Mesenchymal stem cell (in vitro differentiated cells and primary cell): ENCODE measurements at regions not wholly inside any gene's neighbourhood (a gene's known extent, or its start where the extent isn't known, plus 50 kb on each side); places are given as distances from the start of the nearest gene placed in this dataset.

Source experiments
- DNase-seq: peaks from one replicate; pipeline ENCODE4 v3.0.0-alpha.2; 2013
- H2AFZ ChIP-seq: one replicate; pipeline ENCODE4 v1.6.1; 2013; ENCODE audit warnings: low read depth, mild to moderate bottlenecking, control low read depth, inconsistent platforms, low read length, moderate library complexity
- H2AK5ac ChIP-seq: 2 replicates; pipeline ENCODE4 v1.6.1; 2013; ENCODE audit warnings: low read length, moderate library complexity, mild to moderate bottlenecking, inconsistent platforms; ENCODE audit not compliant: severe bottlenecking
- H2BK120ac ChIP-seq: one replicate; pipeline ENCODE4 v1.6.1; 2013; ENCODE audit warnings: low read depth, mild to moderate bottlenecking, inconsistent platforms, low read length, moderate library complexity
- H2BK12ac ChIP-seq, 2 experiments: one replicate each; pipeline ENCODE4 v1.6.1; 2013; ENCODE audit warnings: inconsistent platforms in 2 of 2, low read length in 2 of 2, mild to moderate bottlenecking in 2 of 2, moderate library complexity in 2 of 2, control low read depth in 1 of 2
- H2BK15ac ChIP-seq: one replicate; pipeline ENCODE4 v1.6.1; 2013; ENCODE audit warnings: mild to moderate bottlenecking, low read depth, inconsistent platforms; ENCODE audit not compliant: poor library complexity, severe bottlenecking
- H2BK5ac ChIP-seq: 2 replicates; pipeline ENCODE4 v1.6.1; 2013; ENCODE audit warnings: low read depth, mild to moderate bottlenecking, low read length, control low read depth, inconsistent platforms; ENCODE audit not compliant: poor library complexity, severe bottlenecking
- H3K14ac ChIP-seq, 2 experiments: one replicate each; pipeline ENCODE4 v1.6.1; 2013; ENCODE audit warnings: inconsistent platforms in 2 of 2, low read length in 2 of 2, control low read depth in 1 of 2, mild to moderate bottlenecking in 1 of 2, moderate library complexity in 1 of 2
- H3K18ac ChIP-seq, 2 experiments: one replicate each; pipeline ENCODE4 v1.6.1; 2013; ENCODE audit warnings: inconsistent platforms in 2 of 2, low read length in 2 of 2, control low read depth in 1 of 2, low read depth in 1 of 2, mild to moderate bottlenecking in 1 of 2
- H3K23ac ChIP-seq, 2 experiments: one replicate each; pipeline ENCODE4 v1.6.1; 2013; ENCODE audit warnings: inconsistent platforms in 2 of 2, low read length in 2 of 2, mild to moderate bottlenecking in 2 of 2, moderate library complexity in 2 of 2, control low read depth in 1 of 2
- H3K27ac ChIP-seq: 2 replicates; pipeline ENCODE4 v1.5.1; 2013; ENCODE audit warnings: mild to moderate bottlenecking, moderate library complexity, low read length, control low read depth, inconsistent platforms; ENCODE audit not compliant: poor library complexity, severe bottlenecking
- H3K27me3 ChIP-seq, 2 experiments: 2 replicates each; pipeline versions ENCODE4 v1.6.1 to v1.7.0; 2013; ENCODE audit warnings: low read length in 2 of 2, mild to moderate bottlenecking in 2 of 2, moderate library complexity in 2 of 2, control low read depth in 1 of 2, inconsistent platforms in 1 of 2; ENCODE audit not compliant: control insufficient read depth in 1 of 2, insufficient read depth in 1 of 2
- H3K36me3 ChIP-seq, 2 experiments: 2 replicates each; pipeline versions ENCODE4 v1.6.1 to v1.7.0; 2013; ENCODE audit warnings: low read length in 2 of 2, control low read depth in 1 of 2, inconsistent platforms in 1 of 2, low read depth in 1 of 2, mild to moderate bottlenecking in 1 of 2; ENCODE audit not compliant: insufficient read depth in 2 of 2, control insufficient read depth in 1 of 2
- H3K4ac ChIP-seq, 2 experiments: one replicate each; pipeline ENCODE4 v1.6.1; 2013; ENCODE audit warnings: inconsistent platforms in 2 of 2, low read length in 2 of 2, mild to moderate bottlenecking in 2 of 2, moderate library complexity in 2 of 2, control low read depth in 1 of 2, low read depth in 1 of 2
- H3K4me1 ChIP-seq: 2 replicates; pipeline ENCODE4 v1.6.1; 2013; ENCODE audit warnings: low read depth, low read length, control low read depth; ENCODE audit not compliant: control insufficient read depth, insufficient read depth
- H3K4me2 ChIP-seq: 2 replicates; pipeline ENCODE4 v1.6.1; 2013; ENCODE audit warnings: low read length, mild to moderate bottlenecking, inconsistent platforms; ENCODE audit not compliant: poor library complexity, severe bottlenecking
- H3K4me3 ChIP-seq, 2 experiments: 2 replicates each; pipeline versions ENCODE4 v1.5.1 to v1.7.0; 2013; ENCODE audit warnings: low read length in 2 of 2, mild to moderate bottlenecking in 2 of 2, control low read depth in 1 of 2, low read depth in 1 of 2; ENCODE audit not compliant: insufficient read depth in 1 of 2
- H3K79me1 ChIP-seq: replicated peaks from 2 replicates; pipeline ENCODE4 v1.6.1; 2013; ENCODE audit warnings: mild to moderate bottlenecking, control low read depth, low read length, inconsistent platforms; ENCODE audit not compliant: poor library complexity, severe bottlenecking
- H3K9ac ChIP-seq: 2 replicates; pipeline ENCODE4 v1.7.0; 2013; ENCODE audit warnings: mild to moderate bottlenecking, low read length, moderate library complexity
- H3K9me3 ChIP-seq: 2 replicates; pipeline ENCODE4 v1.7.0; 2013; ENCODE audit warnings: mild to moderate bottlenecking, low read length; ENCODE audit not compliant: control insufficient read depth
- H4K8ac ChIP-seq: one replicate; pipeline ENCODE4 v1.6.1; 2013; ENCODE audit warnings: inconsistent platforms, mild to moderate bottlenecking, low read length, moderate library complexity
- H4K91ac ChIP-seq: one replicate; pipeline ENCODE4 v1.6.1; 2013; ENCODE audit warnings: mild to moderate bottlenecking, low read length, inconsistent platforms
- WGBS: methylation state at CpG from one replicate; pipeline ENCODE4 v1.1.7; 2013; ENCODE audit warnings: mixed read lengths; 5-methylcytosine and 5-hydroxymethylcytosine counted together

DNA sequence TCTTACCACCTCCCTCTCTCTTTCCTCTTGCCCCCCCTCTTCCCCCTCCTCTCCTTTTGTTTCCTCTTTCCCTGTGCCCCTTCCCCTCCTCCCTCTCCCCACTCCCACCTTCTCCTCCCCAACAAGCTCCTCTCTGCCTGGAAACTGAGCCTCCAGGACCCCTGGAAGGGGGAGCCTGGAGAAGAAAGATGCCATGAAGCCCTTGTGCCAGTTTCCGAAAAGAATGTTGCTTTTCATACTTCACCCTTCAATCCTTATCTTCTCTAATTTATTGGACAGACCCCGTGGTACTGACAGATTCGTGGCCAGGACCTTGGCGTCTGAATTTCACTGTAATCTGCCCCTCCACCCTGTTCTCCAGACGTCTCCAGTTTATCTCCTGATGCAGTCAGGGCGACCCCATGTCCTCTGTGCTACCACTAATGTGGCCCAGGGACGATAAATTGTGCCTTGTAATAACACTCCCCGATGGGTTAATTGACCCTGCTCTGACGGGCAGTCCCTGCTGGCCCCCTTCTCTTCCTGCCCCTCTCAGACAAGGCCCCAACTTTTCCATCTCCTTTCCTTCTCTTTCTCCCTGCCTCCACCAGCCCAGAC is 138.4 kb upstream of the GSE1 start:
- no peak for DNase-seq
- Histone ChIP-seq H2BK12ac (peak overlapping the region in 1 of 2 experiments; percentile 51), H3K23ac (no peak overlapping the region), H3K14ac (no peak overlapping the region), H3K4me3 (no peak overlapping the region), H2BK15ac (peak overlapping the region; percentile 12), H3K4me2 (no peak overlapping the region), H3K9ac (no peak overlapping the region), H3K79me1 (peaks cover 16% of the 10 kb centered on the region), H3K4ac (peak overlapping the region in 1 of 2 experiments; percentile 73), H3K36me3 (peaks cover 0 to 11% of the 10 kb centered on the region in 2 experiments), H3K18ac (no peak overlapping the region), H2AK5ac (no peak overlapping the region), H2AFZ (no peak overlapping the region), H3K27ac (no peak overlapping the region), H4K8ac (peak overlapping the region; percentile 5), H2BK120ac (no peak overlapping the region), H3K4me1 (peaks cover 23% of the 10 kb centered on the region), H3K27me3 (peaks cover 0 to 32% of the 10 kb centered on the region in 2 experiments), H3K9me3 (no peaks in the 10 kb centered on the region), H2BK5ac (no peak overlapping the region), H4K91ac (peak overlapping the region; percentile 76)
- WGBS, result 21% methylated on average over 9 of the region's 9 CpGs

- H3K4ac ChIP-seq, result peak overlapping the region in 1 of 2 experiments; percentile 73
- WGBS, result 36% methylated on average over 8 of the region's 8 CpGs
- no peak overlapping the region for H2BK120ac ChIP-seq
- no peak overlapping the region for H3K4me3 ChIP-seq
- H3K4me2 ChIP-seq, result no peak overlapping the region
- H3K18ac ChIP-seq, result peak overlapping the region; percentile 14 to 42
- peaks cover 26% of the 10 kb centered on the region for H3K4me1 ChIP-seq
- H2AFZ ChIP-seq, result no peak overlapping the region
- peaks cover 0 to 13% of the 10 kb centered on the region in 2 experiments for H3K36me3 ChIP-seq
- no peak overlapping the region for H2BK15ac ChIP-seq
- peak overlapping the region; percentile 5 for H4K8ac ChIP-seq
- peak overlapping the region; percentile 76 for H4K91ac ChIP-seq
- H3K27me3 ChIP-seq, result peaks cover 0 to 27% of the 10 kb centered on the region in 2 experiments
- no peak overlapping the region for H3K27ac ChIP-seq
- no peak overlapping the region for H3K14ac ChIP-seq
- no peaks in the 10 kb centered on the region for H3K9me3 ChIP-seq
- DNase-seq, result no peak
- H2AK5ac ChIP-seq, result no peak overlapping the region
- peak overlapping the region in 1 of 2 experiments; percentile 51 for H2BK12ac ChIP-seq
- H3K79me1 ChIP-seq, result peaks cover 13% of the 10 kb centered on the region
- H2BK5ac ChIP-seq, result no peak overlapping the region
- no peak overlapping the region for H3K9ac ChIP-seq
- no peak overlapping the region for H3K23ac ChIP-seq
Measured at GRCh38 chr16:85475233-85475632, 137.9 kb upstream of the GSE1 start.

DNA sequence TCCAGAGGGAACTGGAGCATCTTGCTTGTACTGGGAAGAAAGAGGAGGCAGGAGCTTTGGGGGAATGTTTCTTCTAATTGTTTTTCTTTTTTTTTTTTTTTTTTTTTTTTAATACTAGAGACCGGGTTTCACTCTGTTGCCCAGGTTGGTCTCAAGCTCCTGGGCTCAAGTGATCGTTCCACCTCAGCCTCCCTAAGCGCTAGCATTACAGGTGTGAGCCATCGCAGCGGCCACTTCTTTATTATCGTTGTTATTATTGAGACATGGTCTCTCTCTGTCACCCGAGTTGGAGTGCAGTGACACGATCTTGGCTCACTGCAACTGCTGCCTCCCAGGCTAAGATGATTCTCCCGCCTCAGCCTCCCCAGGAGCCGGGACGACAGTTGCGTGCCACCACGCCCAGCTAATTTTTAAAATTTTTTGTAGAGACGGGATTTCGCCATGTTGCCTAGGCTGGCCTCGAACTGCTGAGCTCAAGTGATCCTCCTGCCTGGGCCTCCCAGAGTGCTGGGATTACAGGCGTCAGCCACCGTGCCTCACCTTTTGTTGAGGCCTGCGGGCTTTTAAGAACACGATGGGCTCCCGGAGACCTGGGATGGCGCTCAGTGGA is 137.3 kb upstream of the GSE1 start:
- H3K27me3 ChIP-seq, result peaks cover 0 to 25% of the 10 kb centered on the region in 2 experiments
- peaks cover 12% of the 10 kb centered on the region for H3K79me1 ChIP-seq
- no peak overlapping the region for H3K9ac ChIP-seq
- no peak overlapping the region for H4K91ac ChIP-seq
- no peak overlapping the region for H3K4me2 ChIP-seq
- H3K23ac ChIP-seq, result peak overlapping the region in 1 of 2 experiments; percentile 38
- H2BK12ac ChIP-seq, result no peak overlapping the region
- no peak overlapping the region for H2BK5ac ChIP-seq
- WGBS, result 90% methylated on average over 22 of the region's 22 CpGs
- no peak overlapping the region for H3K14ac ChIP-seq
- no peak for DNase-seq
- peaks cover 0 to 14% of the 10 kb centered on the region in 2 experiments for H3K36me3 ChIP-seq
- no peak overlapping the region for H2AK5ac ChIP-seq
- no peak overlapping the region for H3K4me3 ChIP-seq
- no peaks in the 10 kb centered on the region for H3K9me3 ChIP-seq
- peak overlapping the region; percentile 3 for H2AFZ ChIP-seq
- peaks cover 31% of the 10 kb centered on the region for H3K4me1 ChIP-seq
- no peak overlapping the region for H2BK120ac ChIP-seq
- H3K18ac ChIP-seq, result peak overlapping the region in 1 of 2 experiments; percentile 32
- H2BK15ac ChIP-seq, result no peak overlapping the region
- no peak overlapping the region for H4K8ac ChIP-seq
- H3K27ac ChIP-seq, result no peak overlapping the region
- no peak overlapping the region for H3K4ac ChIP-seq

GRCh38 chr16:85476389-85476788 is 136.7 kb upstream of the GSE1 start:
- peaks cover 32% of the 10 kb centered on the region for H3K4me1 ChIP-seq
- 96% methylated on average over 10 of the region's 11 CpGs for WGBS

More at GRCh38 chr16:85476389-85476788, 136.7 kb upstream of the GSE1 start:
- Histone ChIP-seq H3K14ac (no peak overlapping the region), H2AFZ (peak overlapping the region; percentile 3), H3K23ac (no peak overlapping the region), H3K4me2 (no peak overlapping the region), H3K79me1 (peaks cover 9% of the 10 kb centered on the region), H4K8ac (no peak overlapping the region), H3K27ac (no peak overlapping the region), H2BK15ac (no peak overlapping the region), H2BK12ac (peak overlapping the region in 1 of 2 experiments; percentile 6), H4K91ac (no peak overlapping the region), H3K18ac (no peak overlapping the region), H3K9me3 (no peaks in the 10 kb centered on the region), H3K9ac (no peak overlapping the region), H3K4me3 (no peak overlapping the region), H2BK120ac (no peak overlapping the region), H2AK5ac (no peak overlapping the region), H3K4ac (no peak overlapping the region), H3K36me3 (peaks cover 0 to 14% of the 10 kb centered on the region in 2 experiments), H3K27me3 (peaks cover 0 to 25% of the 10 kb centered on the region in 2 experiments), H2BK5ac (no peak overlapping the region)
- DNase-seq, result no peak
